ENCODE measurements at regions not wholly inside any gene's neighbourhood (a gene's known extent, or its start where the extent isn't known, plus 50 kb on each side); places are given as distances from the start of the nearest gene placed in this dataset.

GRCh38 chr18:73316513-73316912, 448.7 kb upstream of the NETO1 start:
- DNase-seq (ENCODE audit: low read depth), result peak; percentile 37

GRCh38 chr18:73315381-73315780, 447.6 kb upstream of the NETO1 start:
- DNase-seq (ENCODE audit: low read depth), result no peak

- no peak for DNase-seq (ENCODE audit: low read depth)
These were observed 445.7 kb upstream of the NETO1 start for GRCh38 chr18:73313476-73313875.

- DNase-seq (ENCODE audit: low read depth), result no peak
These were observed 428.9 kb upstream of the NETO1 start for GRCh38 chr18:73296686-73297085.

- no peak for DNase-seq (ENCODE audit: low read depth)
These were observed 424.4 kb upstream of the NETO1 start for GRCh38 chr18:73292156-73292555.

GRCh38 chr18:73288813-73289212, 421.0 kb upstream of the NETO1 start:
- no peak for DNase-seq (ENCODE audit: low read depth)

- no peak for DNase-seq (ENCODE audit: low read depth)
These were observed 418.8 kb upstream of the NETO1 start for GRCh38 chr18:73286584-73286983.

GRCh38 chr18:73283788-73284187, 416.0 kb upstream of the NETO1 start:
- no peak for DNase-seq (ENCODE audit: low read depth)

GRCh38 chr18:73283032-73283431, 415.2 kb upstream of the NETO1 start:
- peak; percentile 10 for DNase-seq (ENCODE audit: low read depth)

- no peak for DNase-seq (ENCODE audit: low read depth)
These were observed 411.7 kb upstream of the NETO1 start for GRCh38 chr18:73279498-73279897.

GRCh38 chr18:73274812-73275621, 407.2 kb upstream of the NETO1 start:
- no peak for DNase-seq (ENCODE audit: low read depth)

- DNase-seq (ENCODE audit: low read depth), result no peak
These were observed 403.3 kb upstream of the NETO1 start for GRCh38 chr18:73270920-73271634.

GRCh38 chr18:73264562-73264921, 396.8 kb upstream of the NETO1 start:
- no peak for DNase-seq (ENCODE audit: low read depth)

GRCh38 chr18:73261923-73262322, 394.1 kb upstream of the NETO1 start:
- no peak for DNase-seq (ENCODE audit: low read depth)

- no peak for DNase-seq (ENCODE audit: low read depth)
These were observed 393.5 kb upstream of the NETO1 start for GRCh38 chr18:73261243-73261642.

- no peak for DNase-seq (ENCODE audit: low read depth)
These were observed 390.7 kb upstream of the NETO1 start for GRCh38 chr18:73258375-73259087.

- no peak for DNase-seq (ENCODE audit: low read depth)
These were observed 386.8 kb upstream of the NETO1 start for GRCh38 chr18:73254564-73254963.

GRCh38 chr18:73249030-73249429, 381.2 kb upstream of the NETO1 start:
- DNase-seq (ENCODE audit: low read depth), result no peak

- no peak for DNase-seq (ENCODE audit: low read depth)
These were observed 379.0 kb upstream of the NETO1 start for GRCh38 chr18:73246763-73247162.

- no peak for DNase-seq (ENCODE audit: low read depth)
These were observed 377.6 kb upstream of the NETO1 start for GRCh38 chr18:73245345-73245744.

GRCh38 chr18:73244401-73244800, 376.6 kb upstream of the NETO1 start:
- DNase-seq (ENCODE audit: low read depth), result peak; percentile 40

- DNase-seq (ENCODE audit: low read depth), result no peak
These were observed 373.1 kb upstream of the NETO1 start for GRCh38 chr18:73240899-73241298.

- peak; percentile 24 for DNase-seq (ENCODE audit: low read depth)
These were observed 368.1 kb upstream of the NETO1 start for GRCh38 chr18:73235921-73236320.

Data from fibroblast of gingiva (primary cell).